ENCODE measurements at regions not wholly inside any gene's neighbourhood (a gene's known extent, or its start where the extent isn't known, plus 50 kb on each side); places are given as distances from the start of the nearest gene placed in this dataset.

DNA sequence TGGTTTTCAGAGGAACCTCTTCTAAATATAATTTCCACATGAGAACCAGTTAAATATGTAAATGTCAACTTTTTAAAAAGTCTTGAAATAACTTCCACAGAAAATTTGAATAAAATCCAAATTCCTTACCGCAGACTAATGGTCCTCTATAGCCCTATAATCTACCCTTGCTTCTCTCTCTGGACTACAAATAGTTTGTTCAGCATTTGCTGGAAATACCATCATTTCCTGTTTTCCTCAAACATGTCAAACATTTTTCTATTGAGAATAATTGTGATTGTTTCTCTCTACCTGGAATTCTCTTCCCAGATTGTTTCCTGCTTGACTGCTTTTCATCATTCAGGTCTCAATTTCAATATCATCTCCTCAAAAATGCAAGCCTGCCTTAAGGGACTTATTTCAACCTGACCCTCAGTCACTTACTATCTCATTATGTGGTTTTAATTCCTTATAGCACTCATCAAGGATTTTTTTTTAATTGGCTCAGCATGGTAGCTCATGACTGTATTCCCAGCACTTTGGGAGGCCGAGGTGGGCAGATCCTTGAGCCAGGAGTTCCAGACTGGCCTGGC, 898.9 kb upstream of the MIR17HG start:
- TF ChIP-seq, protein P1, sequence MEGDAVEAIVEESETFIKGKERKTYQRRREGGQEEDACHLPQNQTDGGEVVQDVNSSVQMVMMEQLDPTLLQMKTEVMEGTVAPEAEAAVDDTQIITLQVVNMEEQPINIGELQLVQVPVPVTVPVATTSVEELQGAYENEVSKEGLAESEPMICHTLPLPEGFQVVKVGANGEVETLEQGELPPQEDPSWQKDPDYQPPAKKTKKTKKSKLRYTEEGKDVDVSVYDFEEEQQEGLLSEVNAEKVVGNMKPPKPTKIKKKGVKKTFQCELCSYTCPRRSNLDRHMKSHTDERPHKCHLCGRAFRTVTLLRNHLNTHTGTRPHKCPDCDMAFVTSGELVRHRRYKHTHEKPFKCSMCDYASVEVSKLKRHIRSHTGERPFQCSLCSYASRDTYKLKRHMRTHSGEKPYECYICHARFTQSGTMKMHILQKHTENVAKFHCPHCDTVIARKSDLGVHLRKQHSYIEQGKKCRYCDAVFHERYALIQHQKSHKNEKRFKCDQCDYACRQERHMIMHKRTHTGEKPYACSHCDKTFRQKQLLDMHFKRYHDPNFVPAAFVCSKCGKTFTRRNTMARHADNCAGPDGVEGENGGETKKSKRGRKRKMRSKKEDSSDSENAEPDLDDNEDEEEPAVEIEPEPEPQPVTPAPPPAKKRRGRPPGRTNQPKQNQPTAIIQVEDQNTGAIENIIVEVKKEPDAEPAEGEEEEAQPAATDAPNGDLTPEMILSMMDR (conservative IDR thresholded peaks at IDR 0.05; ENCODE audit: low read depth, low read length), result no peak
- TF ChIP-seq EZH2 (IDR thresholded peaks at IDR 0.05; ENCODE audit: borderline replicate concordance, low read depth, low read length, poor library complexity, severe bottlenecking), result no peak

Measured in A673 (cell line).